Left ventricle myocardium superior (tissue), 1 donor: ENCODE measurements at regions not wholly inside any gene's neighbourhood (a gene's known extent, or its start where the extent isn't known, plus 50 kb on each side); places are given as distances from the start of the nearest gene placed in this dataset.
"Not testable (repeated sequence)": the region's sequence is repeated elsewhere in the genome, so short reads cannot be mapped to it uniquely, and the experiment has no call there.

Experiments used
- ATAC-seq: fragments of 200-7000 bp; cut with Tn5 transposase; one replicate; pipeline ENCODE4 v1.9.1; 2020; ENCODE audit warnings: mild to moderate bottlenecking, moderate library complexity
- DNase-seq: peaks from one replicate; pipeline ENCODE4 v3.0.0-alpha.2; 2020
- intact Hi-C: fragments of 100-400 bp; cut with micrococcal nuclease; formaldehyde crosslinking; loops from one replicate; pipeline ENCODE4 v1.11.0; 2022
- donor health status: DM: no; HTN: yes; CAD: no; lungs with severe emphysema.

DNA sequence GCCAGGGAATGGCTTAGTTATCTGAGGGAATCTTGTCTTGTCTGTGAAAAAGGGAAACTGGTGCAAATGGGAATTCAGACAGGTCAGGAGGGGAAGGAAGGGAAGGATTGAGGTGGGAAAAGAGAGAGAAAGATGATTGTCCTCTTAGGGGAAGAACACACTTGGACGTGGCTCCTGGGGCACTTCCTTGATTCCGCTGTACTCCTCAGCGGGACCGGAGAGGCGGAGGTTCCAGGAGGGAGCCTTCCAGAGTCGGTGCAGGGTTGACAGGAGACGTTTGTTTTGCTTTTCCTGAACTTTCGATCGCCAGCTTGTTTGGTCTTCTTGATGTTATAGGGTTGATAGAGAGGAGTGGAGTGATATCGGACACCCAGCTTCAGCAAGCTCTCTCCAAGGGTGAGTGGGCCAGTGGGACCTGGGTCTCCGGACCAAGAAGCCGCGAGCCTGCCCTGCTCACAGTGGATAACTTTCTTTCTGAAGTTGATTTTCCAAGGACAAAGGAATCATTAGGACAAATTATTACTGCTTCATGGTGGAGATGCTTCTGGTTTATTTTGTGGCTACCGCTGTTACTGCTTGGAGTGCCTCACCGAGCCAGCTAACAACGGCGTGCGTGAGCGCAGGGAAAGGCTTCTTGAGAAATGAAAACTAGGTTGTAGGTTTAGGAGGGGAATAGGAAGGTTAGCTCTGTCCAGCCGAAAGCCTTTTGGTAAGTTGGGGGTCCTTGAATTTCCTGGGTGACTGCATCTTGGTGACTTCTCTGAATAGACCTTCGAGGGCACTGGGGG lies 52.4 kb upstream of the APOD start:
- peak; percentile 35 for DNase-seq
- ATAC-seq, intact Hi-C loops: not testable (repeated sequence)

DNA sequence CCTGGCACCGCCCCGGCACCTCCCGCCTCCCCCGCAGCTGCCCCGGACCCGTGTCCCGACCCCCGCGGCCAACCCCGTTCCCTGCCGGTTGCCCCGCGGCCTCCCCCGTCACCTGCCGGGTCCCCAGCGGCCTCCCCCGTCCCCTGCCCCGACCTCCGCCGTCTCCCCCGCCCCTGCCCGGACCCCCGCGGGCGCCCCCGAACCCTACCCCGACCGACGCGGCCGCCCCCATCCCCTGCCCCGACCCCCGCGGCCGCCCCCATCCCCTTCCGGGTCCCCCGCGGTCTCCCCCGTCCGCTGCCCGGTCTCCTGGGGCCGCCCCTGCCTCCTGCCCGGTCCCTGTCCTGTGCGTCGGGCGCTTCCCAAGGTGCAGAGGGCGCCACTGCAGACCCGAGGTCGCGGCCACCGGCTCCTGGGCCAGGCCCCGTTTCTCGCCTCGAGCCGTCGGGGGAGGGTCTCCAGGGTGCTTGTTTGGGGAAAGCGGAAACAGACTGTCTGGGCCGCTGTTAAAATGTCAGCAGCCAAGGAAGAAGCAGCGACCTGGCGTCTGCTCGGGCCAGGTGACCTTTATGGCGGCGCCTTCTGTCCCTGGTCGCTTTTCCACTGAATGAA lies 51.6 kb upstream of the APOD start:
- DNase-seq (peak; percentile 19), ATAC-seq (peak; percentile 8)
- intact Hi-C loops = not testable (repeated sequence)

DNA sequence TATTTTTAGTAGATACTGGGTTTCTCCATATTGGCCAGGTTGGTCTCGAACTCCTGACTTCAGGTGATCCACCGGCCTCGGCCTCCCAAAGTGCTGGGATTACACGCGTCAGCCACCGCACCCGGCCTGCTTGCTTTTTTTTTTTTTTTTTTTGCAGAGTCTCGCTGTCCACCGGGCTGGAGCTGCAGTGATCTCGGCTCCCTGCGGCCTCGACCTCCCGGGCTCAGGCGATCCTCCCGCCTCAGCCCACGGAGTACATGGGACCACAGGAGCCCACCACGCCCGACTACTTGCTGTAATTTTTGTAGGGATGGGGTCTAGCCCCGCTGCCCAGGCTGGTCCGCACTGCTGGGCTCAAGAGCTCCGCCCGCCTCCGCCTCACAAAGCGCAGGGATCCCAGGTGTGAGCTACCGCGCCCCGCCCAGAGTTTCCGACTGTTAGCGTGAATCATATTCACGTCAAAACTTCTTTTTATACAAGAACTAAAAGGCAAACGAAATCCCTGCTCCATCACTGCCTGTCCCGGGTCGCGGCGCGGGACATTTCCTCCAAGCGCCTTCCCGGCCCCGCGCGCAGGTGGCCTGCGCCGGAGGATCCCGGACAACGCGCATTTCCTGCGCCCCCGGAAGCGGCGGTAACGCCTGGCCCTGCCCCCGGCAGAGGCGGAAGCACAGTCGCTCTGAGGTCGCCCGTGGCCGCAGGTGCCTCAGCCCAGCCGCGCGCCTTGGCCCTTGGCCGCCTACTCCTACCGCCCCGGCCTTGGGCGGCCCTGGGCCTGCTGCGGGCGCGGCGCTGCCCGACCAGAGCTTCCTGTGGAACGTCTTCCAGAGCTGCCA lies 50.9 kb upstream of the APOD start:
- DNase-seq, intact Hi-C loops: not testable (repeated sequence)

More for the DNA sequence above, 50.9 kb upstream of the APOD start:
- ATAC-seq = peak; percentile 99
